HCEC 1CT (cell line): ENCODE measurements at regions not wholly inside any gene's neighbourhood (a gene's known extent, or its start where the extent isn't known, plus 50 kb on each side); places are given as distances from the start of the nearest gene placed in this dataset.
"Not testable (repeated sequence)": the region's sequence is repeated elsewhere in the genome, so short reads cannot be mapped to it uniquely, and the experiment has no call there.

Experiments used
- DNase-seq: peaks from one replicate; pipeline ENCODE4 v3.0.0-alpha.2; 2017

GRCh38 chr16:85278839-85279238 is 166.6 kb upstream of the CIBAR2 start:
- no peak for DNase-seq

- no peak for DNase-seq
Observed at GRCh38 chr16:85279402-85279801, 167.1 kb upstream of the CIBAR2 start.

GRCh38 chr16:85279825-85280545 is 167.7 kb upstream of the CIBAR2 start:
- no peak for DNase-seq

GRCh38 chr16:85281181-85281580 is 168.9 kb upstream of the CIBAR2 start:
- DNase-seq: no peak

GRCh38 chr16:85282842-85283241 is 170.6 kb upstream of the CIBAR2 start:
- no peak for DNase-seq

- no peak for DNase-seq
Observed at GRCh38 chr16:85283305-85284050, 171.2 kb upstream of the CIBAR2 start.

- DNase-seq: no peak
Observed at GRCh38 chr16:85284141-85284817, 172.0 kb upstream of the CIBAR2 start.

- no peak for DNase-seq
Observed at GRCh38 chr16:85285681-85286065, 173.4 kb upstream of the CIBAR2 start.

GRCh38 chr16:85286066-85286831 is 174.0 kb upstream of the CIBAR2 start:
- peak; percentile 50 for DNase-seq

GRCh38 chr16:85286951-85287814 is 174.9 kb upstream of the CIBAR2 start:
- peak; percentile 23 for DNase-seq

- DNase-seq: not testable (repeated sequence)
Observed at GRCh38 chr16:85287815-85288109, 175.5 kb upstream of the CIBAR2 start.

GRCh38 chr16:85288341-85288868 is 176.1 kb upstream of the CIBAR2 start:
- DNase-seq: no peak

- no peak for DNase-seq
Observed at GRCh38 chr16:85288869-85289660, 176.8 kb upstream of the CIBAR2 start.

GRCh38 chr16:85289760-85290625 is 177.7 kb upstream of the CIBAR2 start:
- no peak for DNase-seq

- DNase-seq: no peak
Observed at GRCh38 chr16:85290626-85291301, 178.5 kb upstream of the CIBAR2 start.

GRCh38 chr16:85291302-85292148 is 179.3 kb upstream of the CIBAR2 start:
- DNase-seq: no peak

- DNase-seq: no peak
Observed at GRCh38 chr16:85293458-85293857, 181.2 kb upstream of the CIBAR2 start.

- no peak for DNase-seq
Observed at GRCh38 chr16:85293904-85294642, 181.8 kb upstream of the CIBAR2 start.
